NCI-H128 (cell line): ENCODE measurements at regions not wholly inside any gene's neighbourhood (a gene's known extent, or its start where the extent isn't known, plus 50 kb on each side); places are given as distances from the start of the nearest gene placed in this dataset.

Source experiments
- DNase-seq: peaks from one replicate; lab custom pipeline; 2025; ENCODE audit not compliant: unreplicated experiment; lab: John Stamatoyannopoulos, UW

DNA sequence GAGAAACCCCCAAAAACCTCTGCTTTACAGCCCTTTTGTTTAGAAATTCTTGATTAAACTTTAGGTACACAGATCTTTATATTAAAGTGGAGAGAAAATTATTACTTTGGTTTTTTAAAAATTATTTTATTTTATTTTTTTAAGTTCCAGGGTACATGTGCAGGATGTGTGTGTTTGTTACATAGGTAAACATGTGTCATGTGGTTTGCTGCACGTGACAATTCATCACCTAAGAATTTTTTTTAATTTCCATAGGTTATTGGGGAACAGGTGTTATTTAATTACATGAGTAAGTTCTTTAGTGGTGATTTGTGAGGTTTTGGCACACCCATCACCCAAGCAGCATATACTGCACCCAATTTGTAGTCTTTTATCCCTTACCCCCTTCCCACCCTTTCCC lies 581.7 kb downstream of the CSNK1G3 start:
- DNase-seq: no peak

DNA sequence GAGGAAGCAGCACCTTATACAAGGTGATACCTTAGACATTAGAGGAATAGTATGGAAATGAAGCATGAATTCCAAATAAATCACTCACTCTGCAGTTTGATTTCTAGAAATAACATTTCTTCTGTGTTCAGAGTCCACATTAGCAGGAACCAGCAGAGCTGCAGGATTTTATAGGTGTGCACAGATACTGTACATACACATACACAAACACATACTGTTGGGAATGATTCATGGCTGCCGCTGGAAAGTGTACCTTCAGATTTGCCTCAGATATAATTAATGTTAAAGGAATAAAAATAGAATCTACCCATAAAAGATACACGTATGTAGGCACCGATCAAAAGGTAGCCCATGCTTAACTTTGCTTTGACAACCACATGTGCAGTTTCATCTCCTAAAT lies 578.1 kb downstream of the CSNK1G3 start:
- no peak for DNase-seq

DNA sequence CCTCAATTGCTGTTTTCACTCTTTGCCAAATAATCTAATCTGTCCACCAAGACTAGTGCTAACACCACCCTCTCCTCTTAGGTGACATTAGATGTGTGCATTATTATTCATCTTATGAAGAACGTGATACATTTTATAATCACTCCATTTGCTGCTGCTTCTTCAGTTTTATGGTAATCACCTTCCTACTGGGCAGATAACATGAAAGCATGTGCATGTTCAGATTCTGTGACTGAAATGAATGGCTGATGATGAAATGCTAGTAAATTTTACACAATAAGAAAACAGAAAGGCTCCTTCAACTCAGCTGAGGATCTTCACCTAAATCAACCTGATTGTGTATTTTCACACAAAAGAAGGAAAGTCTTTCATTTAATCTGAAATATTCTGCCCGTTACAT lies 577.6 kb downstream of the CSNK1G3 start:
- no peak for DNase-seq

DNA sequence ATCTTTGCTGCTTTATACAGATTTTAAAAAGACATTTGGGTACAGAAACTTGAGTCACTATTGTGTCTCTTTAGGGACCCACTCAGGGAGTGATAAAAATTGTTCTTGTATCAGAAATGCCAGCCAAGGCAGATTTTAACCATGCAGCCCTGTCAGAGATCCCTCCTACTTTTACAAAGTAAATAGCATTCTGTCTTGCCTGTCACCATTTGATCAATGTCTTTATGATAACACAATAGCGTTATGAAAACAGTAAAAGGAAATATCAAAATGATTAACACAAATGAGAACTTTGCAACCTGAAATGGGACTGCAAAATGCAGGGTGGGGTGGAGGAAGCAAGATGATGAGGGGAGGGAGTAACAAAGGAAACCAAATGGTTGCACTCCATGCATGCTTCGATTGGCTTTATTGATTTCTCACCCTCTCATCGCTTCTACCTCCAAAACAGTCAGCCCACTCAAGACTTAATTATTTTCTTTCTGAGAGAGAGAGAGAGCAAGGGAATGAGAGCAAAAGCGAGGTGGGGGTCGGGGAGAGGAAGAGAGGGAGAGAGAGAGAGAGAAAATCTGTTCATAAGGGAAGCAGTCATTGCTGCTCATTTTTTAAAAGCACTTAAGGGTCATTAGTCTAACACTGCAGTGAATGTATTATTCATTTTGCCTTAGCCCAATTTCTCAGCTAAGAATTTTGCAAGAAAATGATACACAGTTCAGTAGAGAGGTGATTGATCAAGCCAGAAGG lies 576.5 kb downstream of the CSNK1G3 start:
- DNase-seq: peak; percentile 3

DNA sequence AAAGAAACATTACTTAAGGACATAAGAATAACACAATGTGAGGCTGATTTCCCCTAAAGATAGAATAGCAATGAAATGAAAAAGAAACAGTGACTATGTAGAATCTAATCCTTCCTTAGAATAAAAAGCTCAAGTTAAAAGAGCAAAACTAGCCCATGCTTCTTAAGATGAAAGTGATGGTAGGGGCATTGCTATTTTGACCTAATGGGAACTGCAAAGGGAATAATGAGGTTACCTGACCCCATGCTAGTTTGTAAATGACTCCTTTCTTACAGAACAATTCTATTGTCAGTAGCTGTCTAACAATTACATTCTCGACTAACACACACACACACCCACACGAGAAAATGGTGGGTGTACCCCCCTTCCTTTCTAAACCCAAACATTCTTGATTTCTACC lies 575.8 kb downstream of the CSNK1G3 start:
- DNase-seq: no peak

DNA sequence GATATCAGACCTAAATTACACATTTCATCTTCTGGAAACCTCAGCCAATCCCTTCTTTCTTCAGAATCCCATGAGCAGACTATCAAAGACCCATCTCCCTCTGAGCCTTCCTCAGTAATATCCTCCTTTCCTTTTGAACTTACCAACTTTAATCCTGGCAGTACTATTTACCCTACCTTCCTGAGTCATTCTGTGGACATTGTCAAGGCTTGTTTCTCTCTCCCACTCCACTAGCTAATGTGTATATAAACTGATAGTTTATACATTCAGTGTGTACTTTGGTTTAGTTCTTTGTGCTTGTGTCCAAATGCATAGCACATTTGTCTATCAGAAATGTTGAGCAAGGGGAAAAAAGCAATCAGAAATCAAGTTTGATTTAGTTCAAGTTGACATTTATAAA lies 568.3 kb downstream of the CSNK1G3 start:
- DNase-seq: no peak

DNA sequence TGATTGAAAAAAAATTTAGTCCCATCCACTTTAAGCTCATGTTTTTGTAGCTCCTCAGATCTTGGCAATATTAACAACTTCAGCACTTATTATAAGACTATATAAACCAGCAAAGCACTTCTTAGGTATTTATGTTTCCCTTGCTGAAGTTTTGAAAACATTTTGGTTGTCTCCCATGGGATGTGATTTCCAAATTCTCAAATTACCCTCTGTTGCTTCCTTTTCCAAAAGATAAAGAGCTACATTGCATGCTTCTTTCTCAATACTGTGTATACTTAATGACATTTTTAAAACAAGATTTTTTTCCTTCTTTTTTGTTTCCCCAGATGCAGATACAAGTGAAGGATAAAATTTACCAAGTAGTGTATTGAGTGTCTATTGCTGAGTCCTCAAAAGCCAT lies 567.1 kb downstream of the CSNK1G3 start:
- DNase-seq: no peak

DNA sequence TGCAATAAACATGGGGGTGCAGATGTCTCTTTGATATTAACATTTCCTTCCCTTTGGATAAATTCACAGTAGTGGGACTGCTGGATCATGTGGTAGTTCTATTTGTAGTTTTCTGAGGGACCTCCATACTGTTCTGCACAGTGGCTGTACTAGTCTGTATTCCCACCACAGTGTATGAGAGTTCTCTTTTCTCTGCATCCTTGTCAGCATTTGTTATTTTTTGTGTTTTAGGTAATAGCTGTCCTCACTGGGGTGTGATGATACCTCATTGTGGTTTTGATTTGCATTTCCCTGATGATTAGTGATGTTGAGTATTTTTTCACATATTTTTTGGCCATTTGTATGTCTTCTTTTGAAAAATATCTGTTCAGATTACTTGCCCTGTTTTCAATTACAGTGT lies 562.5 kb downstream of the CSNK1G3 start:
- no peak for DNase-seq

DNA sequence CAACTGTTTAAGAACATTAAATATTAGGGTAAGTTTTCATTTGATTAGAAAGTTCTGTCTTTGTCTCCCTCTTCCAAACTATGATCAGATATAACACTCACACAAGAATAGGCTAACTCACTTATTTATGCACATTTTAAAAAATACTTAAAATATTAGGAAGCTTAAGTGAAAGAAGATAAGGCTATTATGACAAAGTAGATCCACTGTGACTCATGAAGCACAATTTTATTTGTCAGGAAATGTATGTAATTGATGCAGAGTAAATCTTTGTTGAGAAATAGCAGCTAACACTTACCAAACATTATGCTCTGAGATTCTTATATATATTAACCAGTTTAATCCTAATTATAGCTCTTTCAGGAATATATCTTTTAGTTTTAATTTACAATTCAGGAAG lies 560.6 kb downstream of the CSNK1G3 start:
- no peak for DNase-seq

DNA sequence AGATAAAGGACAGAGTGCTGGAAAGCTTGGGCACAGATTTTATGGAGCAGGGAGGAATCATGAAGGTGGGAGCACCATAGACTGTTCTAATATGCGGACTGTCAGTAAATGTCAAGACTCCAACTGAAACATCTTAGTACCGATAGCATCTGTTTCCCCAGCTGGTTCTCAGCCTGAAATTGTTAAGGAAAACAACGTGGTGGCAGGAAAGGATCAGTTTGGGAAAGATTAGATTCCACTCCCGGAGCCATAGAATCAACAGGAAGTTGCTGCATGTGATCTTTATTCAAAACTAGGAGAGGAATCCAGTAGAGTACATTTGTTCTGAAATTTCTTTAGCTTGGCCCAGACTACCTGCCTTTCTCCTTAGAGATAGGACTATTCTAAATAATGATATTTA lies 559.1 kb downstream of the CSNK1G3 start:
- DNase-seq: no peak

DNA sequence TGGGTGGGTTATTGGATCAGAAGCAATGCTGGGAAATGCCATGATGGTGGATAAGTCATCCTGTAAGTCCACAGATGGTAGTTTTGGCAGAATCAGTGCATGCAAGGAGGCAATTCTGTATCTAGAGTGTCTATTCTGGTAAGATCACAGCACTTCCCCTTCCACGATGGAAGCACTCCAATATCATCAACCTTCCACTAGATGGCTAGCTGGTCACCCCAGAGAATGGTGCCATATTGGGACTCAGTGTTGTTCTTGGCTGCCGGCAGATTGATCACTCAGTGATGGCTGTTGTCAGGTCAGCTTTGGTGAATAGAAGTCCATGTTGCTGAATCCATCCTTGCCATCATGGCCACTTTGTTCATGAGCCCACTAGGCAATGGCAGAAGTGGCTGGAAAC lies 553.5 kb downstream of the CSNK1G3 start:
- no peak for DNase-seq

DNA sequence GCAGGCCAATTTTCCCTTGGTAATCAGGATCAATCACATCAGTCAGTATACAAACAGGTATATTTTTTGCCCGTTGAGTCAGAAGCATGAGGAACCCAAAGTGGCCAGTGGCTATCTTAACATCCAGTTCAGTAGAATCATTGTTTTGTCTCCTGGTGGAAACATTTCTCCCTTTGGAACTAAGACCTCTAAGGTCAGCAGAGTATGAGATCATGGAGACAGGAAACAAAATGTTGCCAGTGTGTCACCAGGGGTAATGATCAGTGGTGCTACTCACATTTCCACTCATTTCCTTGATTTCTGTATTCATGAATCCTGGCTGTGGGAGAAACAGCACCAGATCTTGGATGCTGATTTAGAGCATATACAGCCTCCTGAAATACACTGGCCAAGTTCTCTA lies 553.0 kb downstream of the CSNK1G3 start:
- no peak for DNase-seq

DNA sequence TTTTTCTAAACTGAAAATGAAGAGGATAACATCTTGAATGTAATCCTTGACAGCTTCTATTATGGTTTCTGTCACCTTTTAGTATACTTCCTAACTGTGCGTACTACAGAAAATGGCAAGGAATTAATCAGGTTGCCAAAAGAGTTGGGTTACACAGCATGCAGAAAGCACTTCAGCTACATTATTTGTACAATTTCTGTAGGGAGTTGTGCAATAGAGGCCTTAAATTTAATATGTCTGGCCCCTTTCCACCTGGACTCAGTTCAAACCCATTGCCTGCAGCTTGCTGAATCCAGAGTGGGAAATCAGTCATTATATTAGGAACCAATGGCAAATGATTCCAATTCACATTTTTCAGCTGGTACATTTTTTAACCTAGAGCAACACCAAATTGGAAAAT lies 549.7 kb downstream of the CSNK1G3 start:
- DNase-seq: peak; percentile 66

DNA sequence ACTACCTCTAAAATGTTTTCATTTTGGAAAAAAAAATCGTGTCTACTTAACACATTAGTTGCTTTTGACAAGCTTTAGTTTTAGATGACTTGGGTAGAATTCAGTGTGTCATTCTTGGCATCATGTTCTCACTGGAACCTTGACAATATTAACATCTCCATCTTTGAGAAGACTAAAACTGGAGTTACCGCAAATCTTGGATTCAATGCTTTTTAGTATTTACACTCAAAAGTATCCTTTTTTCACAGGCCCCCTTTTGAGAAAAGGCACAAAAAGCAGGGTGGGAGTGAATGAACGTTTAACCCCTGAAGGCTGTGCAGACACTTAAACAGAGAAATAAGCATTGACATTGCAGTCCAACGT lies 549.1 kb downstream of the CSNK1G3 start:
- no peak for DNase-seq

DNA sequence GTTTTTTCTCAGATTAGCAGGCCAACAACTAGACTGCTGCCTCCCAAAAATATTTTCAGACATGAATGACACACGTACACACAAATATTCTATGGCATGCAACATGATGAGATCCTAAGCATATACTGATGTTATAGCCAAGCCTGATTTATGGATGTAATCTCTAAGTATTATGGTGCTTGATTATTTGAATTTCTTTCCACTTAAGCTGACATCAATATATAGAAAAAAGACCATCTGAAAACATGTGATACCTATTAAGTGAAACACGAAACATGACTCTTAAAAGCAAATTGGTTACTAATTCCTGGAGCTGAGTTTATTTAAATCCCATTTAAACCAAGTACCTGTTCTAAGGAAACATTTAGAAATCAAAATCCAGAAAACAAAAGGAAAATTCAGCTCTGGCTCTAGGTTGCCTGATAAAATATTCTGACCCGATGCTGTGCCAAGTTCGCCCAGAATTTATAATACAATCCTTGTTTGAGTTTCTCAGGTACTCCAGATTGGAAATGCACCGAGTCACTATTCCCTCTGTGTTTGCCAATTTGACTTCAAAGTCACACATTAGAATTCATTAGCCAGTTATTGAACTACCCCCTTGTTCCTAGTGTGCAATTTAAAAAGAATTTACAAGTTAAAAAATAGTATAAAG lies 548.6 kb downstream of the CSNK1G3 start:
- DNase-seq: no peak

DNA sequence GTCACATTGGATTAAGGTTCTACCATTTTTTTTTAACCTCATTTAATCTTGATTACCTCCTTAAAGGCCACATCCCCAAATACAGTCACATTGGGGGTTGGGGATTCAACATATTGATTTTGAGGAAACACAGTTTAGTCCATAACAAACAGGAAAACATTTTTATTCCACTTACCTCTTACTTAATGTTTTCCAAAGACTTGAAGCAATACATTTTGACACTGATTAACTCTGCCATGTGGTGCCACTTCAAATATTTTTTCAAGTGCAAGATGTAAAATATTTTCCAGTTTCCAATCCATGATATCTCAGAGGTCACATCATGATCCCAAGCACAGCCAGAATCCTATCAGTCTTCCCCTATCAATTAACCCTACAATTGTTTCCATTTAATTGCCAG lies 548.0 kb downstream of the CSNK1G3 start:
- DNase-seq: no peak

DNA sequence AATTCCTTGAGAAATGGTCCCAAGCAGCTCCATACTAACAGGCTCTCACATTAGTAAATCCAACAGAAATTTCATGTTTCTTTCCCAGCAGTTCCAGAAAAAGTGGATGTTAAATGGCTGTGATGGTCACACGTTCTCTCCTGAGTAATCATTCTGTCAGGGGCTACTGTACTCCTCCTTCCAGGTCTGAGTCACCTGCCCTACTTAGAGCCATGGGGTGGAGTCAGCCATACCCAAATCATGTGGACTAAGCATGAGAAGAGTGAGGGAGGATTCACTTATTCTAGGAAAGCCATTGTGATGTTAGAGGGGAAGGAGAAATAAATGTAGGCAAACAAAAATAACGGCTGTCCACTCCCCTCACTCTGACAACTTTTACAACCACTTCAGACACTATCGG lies 547.2 kb downstream of the CSNK1G3 start:
- no peak for DNase-seq

DNA sequence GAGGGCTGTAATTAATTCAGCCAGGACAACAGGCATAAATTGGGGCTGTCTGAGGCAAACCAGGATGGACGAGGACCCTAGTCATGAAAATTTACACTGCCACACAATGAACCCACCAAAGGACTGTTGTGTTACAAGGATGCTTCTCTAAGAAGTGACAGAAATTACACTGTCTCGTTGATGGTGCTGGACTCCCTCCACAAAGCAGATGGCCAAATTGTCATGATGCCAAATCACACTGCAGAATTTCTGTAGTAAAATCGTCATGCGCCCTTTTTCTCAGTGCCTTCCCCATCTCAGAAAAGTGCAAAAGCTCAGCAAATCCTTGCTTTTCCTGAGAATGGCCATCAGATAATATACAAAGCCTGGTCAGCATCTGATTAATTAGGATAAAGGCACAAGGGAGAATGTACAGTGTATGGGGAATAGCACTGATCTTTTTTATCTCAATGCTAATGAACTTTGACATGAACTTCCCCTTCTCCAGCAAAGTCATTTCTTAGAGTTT lies 545.8 kb downstream of the CSNK1G3 start:
- no peak for DNase-seq

DNA sequence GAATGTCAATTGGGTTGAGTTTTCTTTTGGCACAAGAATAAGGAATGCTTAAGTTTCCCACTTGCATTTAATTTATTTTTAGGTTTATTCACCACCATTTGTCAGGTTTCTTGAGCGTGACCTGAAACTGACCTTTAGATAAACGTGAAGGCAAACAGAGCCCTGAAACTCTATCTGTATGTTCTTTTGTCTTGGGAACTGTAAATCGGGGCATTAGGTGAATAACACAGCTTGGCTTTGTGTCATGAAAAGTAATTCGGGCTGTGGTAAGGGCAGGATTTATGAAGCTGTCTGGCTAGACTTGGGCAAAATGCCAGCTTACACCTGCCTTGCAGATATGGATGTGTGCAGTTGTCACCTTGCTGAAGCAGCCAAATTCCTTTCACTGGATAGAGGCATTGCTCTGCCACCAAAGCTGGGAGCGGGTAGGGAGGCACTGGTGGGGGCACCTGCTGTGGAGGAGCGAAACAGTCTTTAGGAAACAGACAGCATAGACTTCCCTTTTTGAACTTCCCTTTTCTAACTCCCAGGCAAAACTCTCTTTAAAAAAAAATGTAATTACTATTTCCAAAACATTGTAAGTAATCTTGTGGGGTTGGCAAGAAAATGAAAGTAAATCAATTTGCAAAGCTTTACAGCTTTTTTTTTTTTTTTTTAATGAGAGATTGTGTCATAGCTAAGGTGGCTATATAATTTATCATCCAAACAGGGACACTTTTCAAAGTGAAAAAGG lies 545.2 kb downstream of the CSNK1G3 start:
- DNase-seq: peak; percentile 86

DNA sequence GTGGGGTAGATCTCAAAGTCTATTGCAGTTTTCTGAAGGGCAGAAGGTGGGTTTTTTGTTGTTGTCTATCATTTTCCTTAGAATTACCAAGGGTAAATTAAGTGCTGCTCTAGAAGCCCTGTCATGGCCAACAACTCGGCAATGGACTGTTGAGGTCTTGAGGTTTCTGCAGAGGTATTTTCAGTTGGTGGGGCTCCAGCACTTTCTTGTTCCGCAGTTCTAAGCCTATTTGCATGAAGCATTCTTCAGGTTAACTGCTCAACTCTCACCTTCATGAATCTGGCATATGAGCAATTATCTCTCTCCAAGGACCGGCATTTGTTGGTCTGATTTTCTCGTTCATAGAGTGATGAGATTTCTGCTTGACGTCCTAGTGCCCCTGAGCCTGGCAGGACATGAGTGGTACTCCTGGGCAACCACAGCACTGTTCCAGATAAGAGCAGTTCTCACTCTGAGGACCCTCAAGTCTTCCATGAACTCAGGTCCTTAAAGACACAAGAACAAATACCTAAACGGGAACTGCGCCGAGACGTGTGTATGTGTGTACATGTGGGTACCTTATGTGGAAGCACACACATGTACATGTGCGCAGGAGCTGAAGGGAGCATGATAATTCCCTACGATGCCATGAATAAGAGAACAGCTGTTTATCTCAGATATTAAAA lies 544.5 kb downstream of the CSNK1G3 start:
- no peak for DNase-seq

DNA sequence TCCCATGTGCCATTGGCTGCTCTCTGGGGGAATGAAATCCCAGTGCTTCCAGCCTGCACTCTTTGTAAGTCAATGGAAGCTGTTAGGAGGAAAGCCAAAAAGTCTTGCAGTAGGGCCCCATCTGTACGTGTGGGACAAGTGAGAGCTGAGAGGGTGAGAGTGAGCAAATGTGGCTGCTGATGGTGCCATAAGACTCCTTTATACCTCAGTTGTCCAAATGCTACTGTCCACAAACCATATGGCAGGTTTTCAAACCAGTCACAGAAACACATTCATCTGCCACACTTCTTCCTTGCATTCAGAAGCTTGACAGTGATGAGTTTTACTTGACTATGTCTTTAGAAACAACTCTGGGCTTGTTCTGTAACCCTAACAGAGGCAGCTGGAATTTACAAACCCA lies 543.8 kb downstream of the CSNK1G3 start:
- no peak for DNase-seq

DNA sequence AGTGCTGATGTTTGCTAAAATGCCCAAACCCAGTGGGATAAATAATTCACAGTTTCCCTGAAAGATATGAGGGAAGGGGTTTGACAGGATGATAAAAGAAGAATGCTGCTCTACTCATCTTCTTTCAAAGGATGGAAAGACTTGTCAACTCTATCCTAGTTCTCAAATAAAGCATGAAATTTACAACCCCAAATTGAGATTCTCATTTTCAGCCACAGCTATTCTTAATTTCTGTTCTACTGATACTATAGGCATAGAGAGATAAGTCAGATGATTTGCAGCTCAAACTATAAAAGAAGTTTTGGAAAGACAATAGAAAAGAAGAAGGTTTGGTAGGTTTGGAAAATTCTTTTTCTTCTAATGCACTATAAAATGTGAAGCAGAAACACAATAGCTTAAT lies 542.6 kb downstream of the CSNK1G3 start:
- DNase-seq: no peak
